Left lung (tissue), 4 donors: ENCODE measurements at regions not wholly inside any gene's neighbourhood (a gene's known extent, or its start where the extent isn't known, plus 50 kb on each side); places are given as distances from the start of the nearest gene placed in this dataset.

Experiments
- ATAC-seq: fragments of 200-7000 bp; cut with Tn5 transposase; one replicate; pipeline ENCODE4 v1.9.1; 2020; ENCODE audit warnings: moderate library complexity
- DNase-seq, 4 donors: peaks; one replicate each; pipeline ENCODE4 v3.0.0-alpha.2; 2013 to 2020
- H3K27ac ChIP-seq, 2 donors: fragments of 200-600 bp; sonication (generic) in 1 of 2; one replicate each; pipeline versions ENCODE4 v1.5.0 to v1.8.0; 2020 to 2021
- H3K27me3 ChIP-seq, 2 donors: fragments of 200-600 bp; sonication (generic) in 1 of 2; one replicate each; pipeline versions ENCODE4 v1.5.0 to v1.8.0; 2020 to 2021
- H3K36me3 ChIP-seq, 2 donors: fragments of 200-600 bp; sonication (generic) in 1 of 2; one replicate each; pipeline versions ENCODE4 v1.5.0 to v1.8.0; 2020 to 2021
- H3K4me1 ChIP-seq, 2 donors: fragments of 200-600 bp; one replicate each; pipeline ENCODE4 v1.8.0; 2021
- H3K4me3 ChIP-seq, 2 donors: fragments of 200-600 bp; sonication (generic) in 1 of 2; one replicate each; pipeline versions ENCODE4 v1.5.0 to v1.8.0; 2020 to 2021; ENCODE audit warnings: mild to moderate bottlenecking in 1 of 2
- H3K9me3 ChIP-seq, 2 donors: fragments of 200-600 bp; sonication (generic) in 1 of 2; one replicate each; pipeline versions ENCODE4 v1.5.0 to v1.8.0; 2020 to 2021
- CTCF ChIP-seq, 2 donors: fragments of 200-600 bp; sonication (generic) in 1 of 2; IDR thresholded peaks; one replicate each; pipeline versions ENCODE4 v1.5.0 to v1.8.0; 2021; ENCODE audit warnings: antibody characterized with exemption in 2 of 2
- intact Hi-C, 2 donors: fragments of 100-400 bp; cut with DNase I; formaldehyde crosslinking; loops; one replicate each; pipeline versions ENCODE4 v1.11.2 to v1.14.2; 2022
- donor health status: DM: no; HTN: yes; CAD: no.
- donor health status: DM: no; HTN: no; CAD: no.

- H3K4me1 ChIP-seq: no peaks in the 10 kb centered on the region
- H3K27ac ChIP-seq: no peak overlapping the region
- peaks cover 0 to 4% of the 10 kb centered on the region in 2 donors for H3K27me3 ChIP-seq
- H3K36me3 ChIP-seq: no peaks in the 10 kb centered on the region
- H3K4me3 ChIP-seq: no peak overlapping the region
- ATAC-seq (peak; percentile 41), DNase-seq (no peak)
- no peak for TF ChIP-seq CTCF (IDR thresholded peaks at IDR 0.05)
- intact Hi-C loops: no loop called here
- no peaks in the 10 kb centered on the region for H3K9me3 ChIP-seq
These were observed 103.3 kb upstream of the HTR2A start for GRCh38 chr13:47000165-47000564.

DNA sequence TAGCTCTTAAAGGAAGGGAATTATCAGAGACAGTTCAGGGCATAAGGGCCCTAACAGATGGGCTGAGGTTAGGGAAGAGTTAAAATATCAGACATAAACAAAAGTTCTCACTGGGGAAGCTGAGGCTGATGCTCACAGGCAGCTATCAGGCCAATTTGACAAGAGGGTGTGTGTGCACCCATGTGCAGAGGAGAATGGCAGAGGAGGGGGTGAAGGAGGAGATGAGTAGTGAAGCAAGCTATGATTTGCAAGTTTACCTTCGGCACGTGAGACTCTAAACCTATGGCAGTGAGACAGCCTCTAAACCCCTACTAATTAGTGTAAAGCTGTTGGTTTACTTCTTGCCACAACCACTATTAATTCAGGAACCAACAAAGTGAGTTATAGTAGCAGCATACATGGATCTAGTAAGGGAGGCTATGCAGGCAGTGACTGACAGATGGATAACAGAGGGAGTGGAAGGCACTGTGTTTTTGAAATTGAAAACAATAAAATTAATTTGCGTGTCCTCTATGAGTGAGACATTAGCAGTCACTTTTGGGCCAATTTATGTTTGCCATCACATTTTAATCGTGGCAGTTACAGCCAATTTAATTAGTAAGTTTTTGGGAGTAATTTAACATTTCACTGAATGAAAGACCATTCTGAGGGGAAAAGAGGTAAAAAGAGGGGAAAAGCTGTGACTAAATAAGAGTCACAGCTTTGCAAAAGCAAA lies 99.6 kb upstream of the HTR2A start:
- H3K27me3 ChIP-seq: peaks cover 0 to under 1% of the 10 kb centered on the region in 2 donors
- H3K36me3 ChIP-seq: no peaks in the 10 kb centered on the region
- intact Hi-C loops: no loop called here
- no peak overlapping the region for H3K4me3 ChIP-seq
- TF ChIP-seq CTCF (IDR thresholded peaks at IDR 0.05): no peak
- DNase-seq (no peak), ATAC-seq (no peak)
- H3K9me3 ChIP-seq: no peaks in the 10 kb centered on the region
- H3K4me1 ChIP-seq: no peaks in the 10 kb centered on the region
- no peak overlapping the region for H3K27ac ChIP-seq

DNA sequence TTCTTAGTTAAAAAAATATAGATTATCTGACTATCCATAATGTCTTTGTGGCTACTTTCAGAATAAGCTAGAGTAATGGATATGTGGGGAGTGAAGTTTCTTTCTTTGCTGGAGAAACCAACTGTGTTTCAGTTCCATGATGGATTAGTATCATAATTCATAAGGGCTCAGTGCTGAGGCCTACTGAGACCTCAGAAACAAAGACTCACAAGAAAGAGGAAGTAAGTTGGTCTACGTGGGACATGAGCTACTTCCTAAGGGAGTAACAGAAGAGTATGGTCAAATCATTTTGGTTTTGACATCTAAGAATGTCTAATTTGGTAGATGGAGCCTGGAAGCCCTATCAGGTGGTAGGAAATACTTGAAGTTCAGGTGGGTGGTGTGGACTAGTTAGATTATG lies 99.0 kb upstream of the HTR2A start:
- intact Hi-C loops: no loop called here
- H3K4me3 ChIP-seq: no peak overlapping the region

DNA sequence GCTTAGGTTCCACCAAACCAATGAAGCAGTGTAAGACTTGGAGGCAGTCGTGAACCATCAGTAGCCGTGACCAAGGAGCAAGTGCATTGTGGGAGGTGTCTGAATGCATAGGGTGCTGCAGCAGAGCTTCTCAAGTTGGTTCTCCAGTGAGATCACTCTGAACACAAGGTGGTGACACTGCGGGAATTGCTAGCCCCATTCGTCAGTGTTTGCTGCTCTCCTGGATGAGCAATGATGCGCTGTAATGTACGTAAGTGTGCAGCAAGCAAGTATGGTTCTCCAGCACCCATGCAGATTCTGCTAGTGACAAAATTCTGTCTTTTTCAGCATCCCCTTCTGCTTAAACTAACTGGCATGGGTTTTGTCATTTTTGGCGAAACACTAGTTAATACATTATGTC lies 97.6 kb upstream of the HTR2A start:
- no peak for TF ChIP-seq CTCF (IDR thresholded peaks at IDR 0.05)
- no peak for DNase-seq
- ATAC-seq: no peak
- H3K27me3 ChIP-seq: no peaks in the 10 kb centered on the region
- H3K36me3 ChIP-seq: no peaks in the 10 kb centered on the region
- no peak overlapping the region for H3K4me3 ChIP-seq
- no peaks in the 10 kb centered on the region for H3K4me1 ChIP-seq
- no peaks in the 10 kb centered on the region for H3K9me3 ChIP-seq
- intact Hi-C loops: no loop called here
- no peak overlapping the region for H3K27ac ChIP-seq

More for the DNA sequence above, 99.0 kb upstream of the HTR2A start:
- H3K4me1 ChIP-seq: no peaks in the 10 kb centered on the region
- no peak for TF ChIP-seq CTCF (IDR thresholded peaks at IDR 0.05)
- no peak for ATAC-seq
- no peaks in the 10 kb centered on the region for H3K36me3 ChIP-seq
- H3K9me3 ChIP-seq: no peaks in the 10 kb centered on the region
- H3K27ac ChIP-seq: no peak overlapping the region
- no peak for DNase-seq
- H3K27me3 ChIP-seq: no peaks in the 10 kb centered on the region

DNA sequence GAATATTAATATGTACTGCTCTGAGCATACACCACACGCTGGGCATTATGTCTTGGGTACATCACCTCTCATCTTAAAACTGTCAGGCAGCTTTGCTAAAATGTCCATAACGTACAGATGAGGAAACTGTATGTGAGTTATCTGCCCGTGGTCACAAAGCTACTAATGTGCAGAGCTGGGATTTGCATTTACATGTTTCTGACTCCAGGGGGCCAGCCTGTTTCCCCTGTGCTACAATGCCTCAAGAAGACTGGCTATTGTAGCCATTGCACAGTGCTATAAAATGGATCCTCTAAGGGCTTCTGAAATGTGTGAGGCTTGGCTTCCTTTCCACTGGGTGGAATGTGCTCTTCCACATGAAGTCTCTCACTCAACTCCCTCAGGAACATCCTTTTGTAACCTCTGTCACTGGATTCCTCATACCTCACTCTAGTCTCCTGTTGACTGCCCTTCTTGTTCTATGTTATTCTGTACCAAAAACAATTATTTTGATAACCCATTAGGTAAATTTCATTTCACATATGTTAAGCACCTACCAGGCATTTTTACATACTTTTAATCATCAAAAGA lies 95.6 kb upstream of the HTR2A start:
- intact Hi-C loops: no loop called here
- TF ChIP-seq CTCF (IDR thresholded peaks at IDR 0.05): no peak
- peak; percentile 14 for ATAC-seq
- Histone ChIP-seq H3K27ac (no peak overlapping the region), H3K9me3 (no peaks in the 10 kb centered on the region), H3K4me1 (no peaks in the 10 kb centered on the region), H3K36me3 (no peaks in the 10 kb centered on the region), H3K27me3 (no peaks in the 10 kb centered on the region), H3K4me3 (no peak overlapping the region)
- DNase-seq: no peak
